Endothelial cell of umbilical vein (primary cell): ENCODE measurements at regions not wholly inside any gene's neighbourhood (a gene's known extent, or its start where the extent isn't known, plus 50 kb on each side); places are given as distances from the start of the nearest gene placed in this dataset.

ENCODE experiments used
- BruUV-seq: library from RNA; stranded (reverse); fragments of 400-500 nt; replicated peaks from 2 replicates; lab custom pipeline; 2021; lab: Mats Ljungman, UMichigan
- CTCF ChIA-PET: fragments of 300-600, 350-600 bp; sonication (Branson Sonifier 250); formaldehyde crosslinking; loops from one replicate; lab custom pipeline; 2021; ENCODE audit warnings: antibody characterized with exemption, inconsistent platforms; lab: Charles Lee
- POLR2A ChIA-PET: fragments of 300-600, 350-600 bp; sonication (Branson Sonifier 250); formaldehyde crosslinking; loops from one replicate; lab custom pipeline; 2021; ENCODE audit warnings: antibody characterized with exemption, inconsistent platforms; lab: Charles Lee
- DNase-seq: peaks from one replicate; pipeline ENCODE4 v3.0.0-alpha.2; 2011; ENCODE audit warnings: low read depth, low spot score
- FAIRE-seq: peaks from 2 replicates; lab custom pipeline; 2011; peaks lifted over from hg19 to GRCh38; lab: Jason Lieb, UNC
- H2AFZ ChIP-seq: 2 replicates; pipeline ENCODE4 v1.6.0; 2012; ENCODE audit warnings: low read depth, low read length, control low read depth, inconsistent platforms
- H3K27ac ChIP-seq: 2 replicates; pipeline ENCODE4 v1.5.1; 2011; ENCODE audit warnings: low read depth, mild to moderate bottlenecking, control low read depth, low read length, moderate library complexity; ENCODE audit not compliant: insufficient read depth
- H3K27me3 ChIP-seq, 2 experiments: 2 replicates each; pipeline versions ENCODE4 v1.6.0 to v1.6.1; 2011; ENCODE audit warnings: low read length in 2 of 2, mixed read lengths in 1 of 2; ENCODE audit not compliant: control insufficient read depth in 2 of 2, insufficient read depth in 2 of 2
- H3K36me3 ChIP-seq, 2 experiments: 2 replicates in 1 of 2; 3 replicates in 1 of 2; pipeline ENCODE4 v1.5.1; 2011; ENCODE audit warnings: low read length in 2 of 2, mild to moderate bottlenecking in 1 of 2, moderate library complexity in 1 of 2; ENCODE audit not compliant: control insufficient read depth in 2 of 2, insufficient read depth in 2 of 2; ENCODE audit errors: extremely low read depth in 1 of 2
- H3K4me1 ChIP-seq: 3 replicates; pipeline ENCODE4 v1.5.1; 2011; ENCODE audit warnings: mild to moderate bottlenecking, low read length; ENCODE audit not compliant: control insufficient read depth, insufficient read depth; ENCODE audit errors: extremely low read depth
- H3K4me2 ChIP-seq: 2 replicates; pipeline ENCODE4 v1.6.1; 2011; ENCODE audit warnings: low read length, control low read depth, mixed read lengths; ENCODE audit not compliant: insufficient read depth
- H3K4me3 ChIP-seq, 3 experiments: fragments of 200-600 bp in 1 of 3; sonication (generic), shearing (Covaris generic) in 1 of 3; replicated peaks in 1 of 3; 2 replicates each; pipeline ENCODE4 v1.5.1; 2011 to 2016; ENCODE audit warnings: control low read depth in 3 of 3, low read length in 3 of 3, mild to moderate bottlenecking in 2 of 3, inconsistent platforms in 1 of 3, low read depth in 1 of 3, moderate library complexity in 1 of 3; ENCODE audit not compliant: insufficient read depth in 1 of 3
- H3K79me2 ChIP-seq: 2 replicates; pipeline ENCODE4 v1.6.0; 2012; ENCODE audit warnings: low read length, inconsistent platforms; ENCODE audit not compliant: control insufficient read depth, insufficient read depth
- H3K9ac ChIP-seq: replicated peaks from 2 replicates; pipeline ENCODE3; 2011; ENCODE audit warnings: low read length, control low read depth; ENCODE audit not compliant: insufficient read depth; ENCODE audit errors: extremely low read depth
- H3K9me1 ChIP-seq: replicated peaks from 3 replicates; pipeline ENCODE4 v1.6.0; 2011; ENCODE audit warnings: mild to moderate bottlenecking, low read length; ENCODE audit not compliant: control insufficient read depth, insufficient read depth; ENCODE audit errors: extremely low read depth
- H3K9me3 ChIP-seq: replicated peaks from 2 replicates; pipeline ENCODE4 v1.5.1; 2012; ENCODE audit warnings: low read length, inconsistent platforms; ENCODE audit not compliant: control insufficient read depth, insufficient read depth
- H4K20me1 ChIP-seq: replicated peaks from 2 replicates; pipeline ENCODE3; 2011; ENCODE audit warnings: mild to moderate bottlenecking, low read length; ENCODE audit not compliant: control insufficient read depth, insufficient read depth; ENCODE audit errors: extremely low read depth
- EZH2 ChIP-seq: IDR thresholded peaks from 2 replicates; pipeline ENCODE4 v1.6.1; 2012; ENCODE audit warnings: borderline replicate concordance, low read depth, mild to moderate bottlenecking, moderate library complexity, low read length, inconsistent platforms; ENCODE audit not compliant: severe bottlenecking
- FOS ChIP-seq: IDR thresholded peaks from 2 replicates; pipeline ENCODE4 v1.6.1; 2011; ENCODE audit warnings: mild to moderate bottlenecking, low read length, moderate library complexity, borderline replicate concordance; ENCODE audit not compliant: insufficient read depth
- GATA2 ChIP-seq: IDR thresholded peaks from 2 replicates; pipeline ENCODE4 v1.7.0; 2011; ENCODE audit warnings: low read depth, mild to moderate bottlenecking, moderate library complexity, mixed read lengths, low read length; ENCODE audit not compliant: insufficient read length, insufficient read depth
- JUN ChIP-seq: IDR thresholded peaks from 2 replicates; pipeline ENCODE4 v1.6.1; 2011; ENCODE audit warnings: borderline replicate concordance, low read depth; ENCODE audit not compliant: insufficient read length, insufficient read depth
- MAX ChIP-seq: IDR thresholded peaks from 2 replicates; pipeline ENCODE4 v1.6.1; 2011; ENCODE audit not compliant: insufficient read depth, insufficient read length
- MYC ChIP-seq: IDR thresholded peaks from one replicate; pipeline ENCODE4 v1.6.1; 2011; ENCODE audit warnings: mild to moderate bottlenecking, low read depth, low read length
- POLR2A ChIP-seq: IDR thresholded peaks from 2 replicates; pipeline ENCODE4 v1.6.1; 2012; ENCODE audit warnings: low read depth, mild to moderate bottlenecking, control low read depth, low read length
- POLR2AphosphoS5 ChIP-seq: IDR thresholded peaks from 2 replicates; pipeline ENCODE4 v1.6.1; 2012; ENCODE audit warnings: low read depth, mild to moderate bottlenecking, control low read depth, low read length, moderate library complexity; ENCODE audit not compliant: insufficient read depth
- dilution Hi-C: fragments of 300-500 bp; cut with MboI; formaldehyde crosslinking; loops from one replicate; pipeline ENCODE4 v1.15.0; 2019; ENCODE audit warnings: low sequenced_read_pairs; ENCODE audit not compliant: extremely low pct_ligation_motif_present
- intact Hi-C: fragments of 100-400 bp; cut with micrococcal nuclease; formaldehyde crosslinking; loops from one replicate; pipeline ENCODE4 v1.10.0; 2022
- TF ChIP-seq, protein P1 (sequence below), 2 donors: IDR thresholded peaks; 1 replicate in 1 of 2; 2 replicates in 1 of 2; pipeline ENCODE4 v1.5.1; 2011; ENCODE audit warnings: low read length in 2 of 2, mild to moderate bottlenecking in 2 of 2, moderate library complexity in 2 of 2, control low read depth in 1 of 2, inconsistent platforms in 1 of 2, low read depth in 1 of 2; ENCODE audit not compliant: insufficient read depth in 1 of 2; ENCODE audit errors: extremely low read depth in 1 of 2

- dilution Hi-C loops, result no loop called here
- no TSS peak for BruUV-seq
Measured at GRCh38 chr15:93278006-93278405, 189.0 kb upstream of the RGMA start.

More at GRCh38 chr15:93278006-93278405, 189.0 kb upstream of the RGMA start:
- Histone ChIP-seq H2AFZ (no peak overlapping the region), H3K27ac (no peak overlapping the region), H3K4me1 (no peaks in the 10 kb centered on the region), H3K9ac (no peak overlapping the region), H3K4me2 (no peak overlapping the region), H3K79me2 (no peaks in the 10 kb centered on the region), H3K27me3 (no peaks in the 10 kb centered on the region), H3K4me3 (no peak overlapping the region), H3K9me3 (peaks cover 5% of the 10 kb centered on the region), H3K36me3 (no peaks in the 10 kb centered on the region), H4K20me1 (no peaks in the 10 kb centered on the region), H3K9me1 (no peaks in the 10 kb centered on the region)
- CTCF ChIA-PET, result no interaction called here
- POLR2A ChIA-PET, result no interaction called here
- TF ChIP-seq EZH2, result no peak
- TF ChIP-seq, protein P1, sequence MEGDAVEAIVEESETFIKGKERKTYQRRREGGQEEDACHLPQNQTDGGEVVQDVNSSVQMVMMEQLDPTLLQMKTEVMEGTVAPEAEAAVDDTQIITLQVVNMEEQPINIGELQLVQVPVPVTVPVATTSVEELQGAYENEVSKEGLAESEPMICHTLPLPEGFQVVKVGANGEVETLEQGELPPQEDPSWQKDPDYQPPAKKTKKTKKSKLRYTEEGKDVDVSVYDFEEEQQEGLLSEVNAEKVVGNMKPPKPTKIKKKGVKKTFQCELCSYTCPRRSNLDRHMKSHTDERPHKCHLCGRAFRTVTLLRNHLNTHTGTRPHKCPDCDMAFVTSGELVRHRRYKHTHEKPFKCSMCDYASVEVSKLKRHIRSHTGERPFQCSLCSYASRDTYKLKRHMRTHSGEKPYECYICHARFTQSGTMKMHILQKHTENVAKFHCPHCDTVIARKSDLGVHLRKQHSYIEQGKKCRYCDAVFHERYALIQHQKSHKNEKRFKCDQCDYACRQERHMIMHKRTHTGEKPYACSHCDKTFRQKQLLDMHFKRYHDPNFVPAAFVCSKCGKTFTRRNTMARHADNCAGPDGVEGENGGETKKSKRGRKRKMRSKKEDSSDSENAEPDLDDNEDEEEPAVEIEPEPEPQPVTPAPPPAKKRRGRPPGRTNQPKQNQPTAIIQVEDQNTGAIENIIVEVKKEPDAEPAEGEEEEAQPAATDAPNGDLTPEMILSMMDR (IDR thresholded peaks at IDR 0.05; ENCODE audit: extremely low read depth in 1 of 2, insufficient read depth in 1 of 2, low read depth in 1 of 2, low read length in 2 of 2), result no peak
- TF ChIP-seq JUN, result no peak
- no peak for TF ChIP-seq FOS
- no peak for TF ChIP-seq GATA2
- no peak for TF ChIP-seq MYC
- TF ChIP-seq MAX, result no peak
- TF ChIP-seq POLR2AphosphoS5, result no peak
- no peak for TF ChIP-seq POLR2A
- FAIRE-seq (no peak), DNase-seq (no peak)
- intact Hi-C loops, result no loop called here
